ENCODE measurements at regions not wholly inside any gene's neighbourhood (a gene's known extent, or its start where the extent isn't known, plus 50 kb on each side); places are given as distances from the start of the nearest gene placed in this dataset.

- no peak for DNase-seq
Observed at GRCh38 chr7:52980129-52980528, 55.3 kb upstream of the POM121L12 start.

GRCh38 chr7:52973126-52973525, 62.3 kb upstream of the POM121L12 start:
- DNase-seq, result no peak

- DNase-seq, result no peak
Observed at GRCh38 chr7:52962402-52963076, 72.9 kb upstream of the POM121L12 start.

GRCh38 chr7:52961084-52961483, 74.3 kb upstream of the POM121L12 start:
- DNase-seq, result no peak

- DNase-seq, result no peak
Observed at GRCh38 chr7:52959878-52960660, 75.4 kb upstream of the POM121L12 start.

GRCh38 chr7:52959336-52959735, 76.1 kb upstream of the POM121L12 start:
- no peak for DNase-seq

- DNase-seq, result no peak
Observed at GRCh38 chr7:52958621-52959140, 76.8 kb upstream of the POM121L12 start.

GRCh38 chr7:52956379-52956915, 79.0 kb upstream of the POM121L12 start:
- no peak for DNase-seq

GRCh38 chr7:52955522-52955921, 79.9 kb upstream of the POM121L12 start:
- DNase-seq, result no peak

GRCh38 chr7:52944921-52945320, 90.5 kb upstream of the POM121L12 start:
- DNase-seq, result no peak

- DNase-seq, result no peak
Observed at GRCh38 chr7:52940481-52940880, 95.0 kb upstream of the POM121L12 start.

GRCh38 chr7:52938455-52939133, 96.8 kb upstream of the POM121L12 start:
- no peak for DNase-seq

GRCh38 chr7:52936750-52937149, 98.7 kb upstream of the POM121L12 start:
- DNase-seq, result no peak

- no peak for DNase-seq
Observed at GRCh38 chr7:52928591-52928990, 106.8 kb upstream of the POM121L12 start.

- no peak for DNase-seq
Observed at GRCh38 chr7:52925332-52925731, 110.1 kb upstream of the POM121L12 start.

- no peak for DNase-seq
Observed at GRCh38 chr7:52920977-52921376, 114.5 kb upstream of the POM121L12 start.

- DNase-seq, result no peak
Observed at GRCh38 chr7:52917982-52918578, 117.4 kb upstream of the POM121L12 start.

GRCh38 chr7:52911795-52912194, 123.6 kb upstream of the POM121L12 start:
- no peak for DNase-seq

GRCh38 chr7:52911326-52911725, 124.1 kb upstream of the POM121L12 start:
- DNase-seq, result no peak

- DNase-seq, result no peak
Observed at GRCh38 chr7:52909935-52910334, 125.5 kb upstream of the POM121L12 start.

GRCh38 chr7:52909131-52909530, 126.3 kb upstream of the POM121L12 start:
- no peak for DNase-seq

GRCh38 chr7:52897713-52898112, 137.7 kb upstream of the POM121L12 start:
- no peak for DNase-seq

GRCh38 chr7:52897288-52897687, 138.1 kb upstream of the POM121L12 start:
- no peak for DNase-seq

All from suppressor macrophage (primary cell).